Uterus (tissue), 2 donors: ENCODE measurements at regions not wholly inside any gene's neighbourhood (a gene's known extent, or its start where the extent isn't known, plus 50 kb on each side); places are given as distances from the start of the nearest gene placed in this dataset.
"Not testable (repeated sequence)": the region's sequence is repeated elsewhere in the genome, so short reads cannot be mapped to it uniquely, and the experiment has no call there.

Experiments used
- POLR2A ChIP-seq, 2 donors: fragments of 450-650 bp; IDR thresholded peaks; one replicate each; pipeline ENCODE4 v1.6.1; 2016; ENCODE audit warnings: antibody characterized with exemption in 2 of 2, mild to moderate bottlenecking in 1 of 2, moderate library complexity in 1 of 2
- TF ChIP-seq, protein P1 (sequence below), 4 experiments: fragments of 200-600 bp in 2 of 4; fragments of 450-650 bp in 2 of 4; sonication (generic) in 2 of 4; IDR thresholded peaks; one replicate each; pipeline ENCODE4 v1.5.1; 2016 to 2019; ENCODE audit warnings: antibody characterized with exemption in 4 of 4, mild to moderate bottlenecking in 2 of 4, moderate library complexity in 1 of 4

DNA sequence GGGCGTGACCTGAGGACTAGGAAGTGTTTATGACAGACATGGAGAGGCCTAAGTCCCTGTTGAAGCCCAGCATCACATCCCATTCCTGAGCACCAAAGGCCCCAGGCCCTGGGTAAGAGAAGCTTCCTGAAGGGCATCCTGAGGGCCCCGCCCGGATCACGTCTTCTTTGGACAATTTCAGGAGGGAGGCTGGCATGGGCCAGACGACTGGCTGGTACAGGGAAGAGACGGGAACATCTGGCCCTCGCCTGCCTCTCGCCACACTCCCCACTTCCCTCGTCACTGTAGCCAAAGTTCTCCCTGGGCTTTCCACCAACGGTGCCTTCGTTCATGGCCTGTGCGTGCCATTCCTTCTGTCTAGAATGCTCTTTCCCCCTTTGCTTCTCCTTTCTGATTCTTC, 128.1 kb downstream of the LRRC37A3 start:
- TF ChIP-seq, protein P1, sequence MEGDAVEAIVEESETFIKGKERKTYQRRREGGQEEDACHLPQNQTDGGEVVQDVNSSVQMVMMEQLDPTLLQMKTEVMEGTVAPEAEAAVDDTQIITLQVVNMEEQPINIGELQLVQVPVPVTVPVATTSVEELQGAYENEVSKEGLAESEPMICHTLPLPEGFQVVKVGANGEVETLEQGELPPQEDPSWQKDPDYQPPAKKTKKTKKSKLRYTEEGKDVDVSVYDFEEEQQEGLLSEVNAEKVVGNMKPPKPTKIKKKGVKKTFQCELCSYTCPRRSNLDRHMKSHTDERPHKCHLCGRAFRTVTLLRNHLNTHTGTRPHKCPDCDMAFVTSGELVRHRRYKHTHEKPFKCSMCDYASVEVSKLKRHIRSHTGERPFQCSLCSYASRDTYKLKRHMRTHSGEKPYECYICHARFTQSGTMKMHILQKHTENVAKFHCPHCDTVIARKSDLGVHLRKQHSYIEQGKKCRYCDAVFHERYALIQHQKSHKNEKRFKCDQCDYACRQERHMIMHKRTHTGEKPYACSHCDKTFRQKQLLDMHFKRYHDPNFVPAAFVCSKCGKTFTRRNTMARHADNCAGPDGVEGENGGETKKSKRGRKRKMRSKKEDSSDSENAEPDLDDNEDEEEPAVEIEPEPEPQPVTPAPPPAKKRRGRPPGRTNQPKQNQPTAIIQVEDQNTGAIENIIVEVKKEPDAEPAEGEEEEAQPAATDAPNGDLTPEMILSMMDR (IDR thresholded peaks at IDR 0.05), result not testable (repeated sequence)
- not testable (repeated sequence) for TF ChIP-seq POLR2A (IDR thresholded peaks at IDR 0.05)
